HCT116 (cell line): ENCODE measurements at regions not wholly inside any gene's neighbourhood (a gene's known extent, or its start where the extent isn't known, plus 50 kb on each side); places are given as distances from the start of the nearest gene placed in this dataset.

Experiments used
- CTCF ChIP-seq, 3 experiments: fragments of 200-600 bp in 1 of 3; sonication (generic) in 1 of 3; IDR thresholded peaks in 2 of 3; conservative IDR thresholded peaks in 1 of 3; 2 replicates each; pipeline ENCODE4 v1.5.1; 2012 to 2017; ENCODE audit warnings: low read depth in 2 of 3, low read length in 2 of 3, antibody characterized with exemption in 1 of 3, borderline replicate concordance in 1 of 3, control low read depth in 1 of 3, mild to moderate bottlenecking in 1 of 3, mixed read lengths in 1 of 3, mixed run types in 1 of 3, moderate library complexity in 1 of 3; ENCODE audit not compliant: insufficient read depth in 1 of 3
- ELF1 ChIP-seq: IDR thresholded peaks from 2 replicates; pipeline ENCODE4 v1.6.1; 2012; ENCODE audit warnings: low read depth, borderline replicate concordance
- EZH2 ChIP-seq: fragments of 200-600 bp; sonication (generic); IDR thresholded peaks from 2 replicates; pipeline ENCODE4 v1.6.1; 2017; ENCODE audit warnings: antibody characterized with exemption, mixed run types
- MAX ChIP-seq: IDR thresholded peaks from 2 replicates; pipeline ENCODE4 v1.6.1; 2012
- SP1 ChIP-seq: IDR thresholded peaks from 2 replicates; pipeline ENCODE4 v1.6.1; 2012; ENCODE audit warnings: low read depth
- TCF7L2 ChIP-seq: IDR thresholded peaks from 2 replicates; pipeline ENCODE4 v1.7.0; 2011; ENCODE audit warnings: borderline replicate concordance, inconsistent platforms; ENCODE audit not compliant: insufficient read depth, insufficient read length; ENCODE audit errors: extremely low read depth
- YY1 ChIP-seq: IDR thresholded peaks from 2 replicates; pipeline ENCODE4 v1.6.1; 2011; ENCODE audit warnings: low read length, low read depth, moderate library complexity, mild to moderate bottlenecking; ENCODE audit not compliant: insufficient replicate concordance; ENCODE audit errors: extremely low read depth

GRCh38 chr14:105600939-105601359, 74.6 kb downstream of the TMEM121 start:
- TF ChIP-seq CTCF (IDR thresholded peaks at IDR 0.05 in 2 of 3, conservative IDR thresholded peaks at IDR 0.05 in 1 of 3; ENCODE audit: borderline replicate concordance in 1 of 3, insufficient read depth in 1 of 3, low read depth in 2 of 3, low read length in 2 of 3) (no peak), EZH2 (no peak), SP1 (no peak), YY1 (no peak), ELF1 (no peak), TCF7L2 (no peak), MAX (no peak)
